A673 (cell line): ENCODE measurements at regions not wholly inside any gene's neighbourhood (a gene's known extent, or its start where the extent isn't known, plus 50 kb on each side); places are given as distances from the start of the nearest gene placed in this dataset.

ENCODE experiments used
- EZH2 ChIP-seq: fragments of 200-600 bp; sonication (generic); IDR thresholded peaks from 2 replicates; pipeline ENCODE4 v1.6.1; 2017; ENCODE audit warnings: borderline replicate concordance, low read depth, mild to moderate bottlenecking, mixed read lengths, antibody characterized with exemption, low read length; ENCODE audit not compliant: poor library complexity, severe bottlenecking
- TF ChIP-seq, protein P1 (sequence below): fragments of 300-800, 200-600 bp; sonication (generic); conservative IDR thresholded peaks from 2 replicates; pipeline ENCODE4 v1.5.1; 2017; ENCODE audit warnings: low read depth, mild to moderate bottlenecking, antibody characterized with exemption, low read length, moderate library complexity, mixed read lengths

DNA sequence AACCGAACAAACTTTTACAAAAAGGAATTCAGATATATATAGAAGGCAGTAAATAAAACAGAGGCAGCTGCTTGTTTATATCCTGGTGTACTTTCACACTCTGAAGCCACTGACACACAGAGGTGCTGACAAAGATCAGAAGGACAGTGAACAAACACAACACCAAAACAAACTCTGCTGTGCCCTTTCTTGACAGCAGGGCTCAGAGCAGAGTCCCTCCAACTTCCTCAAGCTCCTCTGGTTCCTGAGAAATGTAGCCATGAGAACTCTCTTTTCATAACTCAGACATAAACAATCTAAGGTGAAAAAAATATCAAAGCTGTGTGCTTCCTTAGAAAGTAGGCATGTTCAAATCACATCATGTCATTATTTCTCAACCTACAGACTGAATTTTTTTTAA lies 1052.8 kb upstream of the SPRY2 start:
- TF ChIP-seq, protein P1, sequence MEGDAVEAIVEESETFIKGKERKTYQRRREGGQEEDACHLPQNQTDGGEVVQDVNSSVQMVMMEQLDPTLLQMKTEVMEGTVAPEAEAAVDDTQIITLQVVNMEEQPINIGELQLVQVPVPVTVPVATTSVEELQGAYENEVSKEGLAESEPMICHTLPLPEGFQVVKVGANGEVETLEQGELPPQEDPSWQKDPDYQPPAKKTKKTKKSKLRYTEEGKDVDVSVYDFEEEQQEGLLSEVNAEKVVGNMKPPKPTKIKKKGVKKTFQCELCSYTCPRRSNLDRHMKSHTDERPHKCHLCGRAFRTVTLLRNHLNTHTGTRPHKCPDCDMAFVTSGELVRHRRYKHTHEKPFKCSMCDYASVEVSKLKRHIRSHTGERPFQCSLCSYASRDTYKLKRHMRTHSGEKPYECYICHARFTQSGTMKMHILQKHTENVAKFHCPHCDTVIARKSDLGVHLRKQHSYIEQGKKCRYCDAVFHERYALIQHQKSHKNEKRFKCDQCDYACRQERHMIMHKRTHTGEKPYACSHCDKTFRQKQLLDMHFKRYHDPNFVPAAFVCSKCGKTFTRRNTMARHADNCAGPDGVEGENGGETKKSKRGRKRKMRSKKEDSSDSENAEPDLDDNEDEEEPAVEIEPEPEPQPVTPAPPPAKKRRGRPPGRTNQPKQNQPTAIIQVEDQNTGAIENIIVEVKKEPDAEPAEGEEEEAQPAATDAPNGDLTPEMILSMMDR = no peak
- TF ChIP-seq EZH2 = no peak
